Stimulated activated CD4-positive, alpha-beta T cell treated with anti-CD3 and anti-CD28 coated beads, Interleukin-15, amount 100 ng/mL, for 24 hours (primary cell): ENCODE measurements at regions not wholly inside any gene's neighbourhood (a gene's known extent, or its start where the extent isn't known, plus 50 kb on each side); places are given as distances from the start of the nearest gene placed in this dataset.
"Not testable (repeated sequence)": the region's sequence is repeated elsewhere in the genome, so short reads cannot be mapped to it uniquely, and the experiment has no call there.

Experiments
- DNase-seq: peaks from one replicate; pipeline ENCODE4 v3.0.0-alpha.2; 2020

GRCh38 chr3:197404754-197405153, 106.3 kb upstream of the DLG1 start:
- DNase-seq, result no peak

DNA sequence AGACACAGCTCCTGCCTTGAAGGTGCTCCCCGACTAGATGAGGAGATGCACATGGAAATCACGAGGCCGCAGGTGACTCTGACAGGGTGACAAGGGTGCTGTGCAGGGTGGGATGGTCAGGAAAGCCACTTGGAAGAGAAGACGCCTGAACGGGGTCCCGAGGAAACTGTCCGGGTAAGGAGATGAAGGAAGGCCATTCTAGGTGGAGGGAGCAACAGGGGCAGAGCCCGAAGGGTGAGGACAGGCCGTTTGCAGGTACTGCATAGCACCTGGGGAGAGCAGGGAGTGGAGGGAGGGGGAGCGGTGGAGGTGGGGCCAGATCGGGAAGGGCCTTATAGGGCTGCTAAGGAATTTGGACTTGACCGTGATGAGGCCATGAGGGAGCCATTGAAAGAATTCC, 105.6 kb upstream of the DLG1 start:
- no peak for DNase-seq

DNA sequence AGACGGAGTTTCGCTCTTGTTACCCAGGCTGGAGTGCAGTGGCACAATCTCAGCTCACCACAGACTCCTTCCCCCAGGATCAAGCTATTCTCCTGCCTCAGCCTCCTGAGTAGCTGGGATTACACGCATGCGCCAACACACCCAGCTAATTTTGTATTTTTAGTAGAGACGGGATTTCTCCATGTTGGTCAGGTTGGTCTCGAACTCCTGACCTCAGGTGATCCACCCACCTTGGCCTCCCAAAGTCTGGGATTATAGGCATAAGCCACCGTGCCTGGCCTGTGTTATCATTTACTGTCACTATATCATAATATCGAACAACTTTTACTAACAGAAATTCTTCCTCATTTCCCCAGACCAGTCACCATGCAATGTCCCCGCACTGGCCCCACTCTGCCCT, 104.0 kb upstream of the DLG1 start:
- not testable (repeated sequence) for DNase-seq

- no peak for DNase-seq
Observed at GRCh38 chr3:197399486-197399885, 101.1 kb upstream of the DLG1 start.

DNA sequence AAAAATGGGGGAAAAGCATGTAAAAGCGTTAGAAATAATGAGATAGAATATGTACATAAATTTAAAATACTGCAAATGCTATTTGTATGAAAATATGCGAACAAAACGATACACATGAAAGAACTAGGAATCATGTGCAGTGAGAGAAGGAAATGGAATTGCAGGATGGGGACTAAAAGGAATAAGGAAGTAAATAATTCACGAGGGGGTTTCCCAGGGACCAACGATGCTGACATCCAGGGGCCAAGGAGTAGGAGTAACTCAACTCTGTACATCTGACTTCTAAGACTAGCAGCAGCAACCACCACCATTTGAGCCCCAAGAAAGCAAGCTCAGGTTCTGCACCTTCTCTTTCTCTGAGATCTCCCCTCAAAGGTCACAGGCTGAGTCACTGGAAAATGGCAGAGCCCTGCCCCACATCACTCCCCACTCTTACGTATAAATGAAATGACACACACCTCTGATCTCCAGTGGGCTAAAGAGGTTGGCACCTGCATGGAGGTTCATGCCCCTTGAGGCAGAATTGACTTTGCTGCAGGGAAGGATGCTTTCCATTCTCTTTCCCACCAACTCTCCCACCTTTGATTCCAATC, 100.0 kb upstream of the DLG1 start:
- DNase-seq, result peak; percentile 42

- no peak for DNase-seq
Observed at GRCh38 chr3:197397838-197398237, 99.4 kb upstream of the DLG1 start.

DNA sequence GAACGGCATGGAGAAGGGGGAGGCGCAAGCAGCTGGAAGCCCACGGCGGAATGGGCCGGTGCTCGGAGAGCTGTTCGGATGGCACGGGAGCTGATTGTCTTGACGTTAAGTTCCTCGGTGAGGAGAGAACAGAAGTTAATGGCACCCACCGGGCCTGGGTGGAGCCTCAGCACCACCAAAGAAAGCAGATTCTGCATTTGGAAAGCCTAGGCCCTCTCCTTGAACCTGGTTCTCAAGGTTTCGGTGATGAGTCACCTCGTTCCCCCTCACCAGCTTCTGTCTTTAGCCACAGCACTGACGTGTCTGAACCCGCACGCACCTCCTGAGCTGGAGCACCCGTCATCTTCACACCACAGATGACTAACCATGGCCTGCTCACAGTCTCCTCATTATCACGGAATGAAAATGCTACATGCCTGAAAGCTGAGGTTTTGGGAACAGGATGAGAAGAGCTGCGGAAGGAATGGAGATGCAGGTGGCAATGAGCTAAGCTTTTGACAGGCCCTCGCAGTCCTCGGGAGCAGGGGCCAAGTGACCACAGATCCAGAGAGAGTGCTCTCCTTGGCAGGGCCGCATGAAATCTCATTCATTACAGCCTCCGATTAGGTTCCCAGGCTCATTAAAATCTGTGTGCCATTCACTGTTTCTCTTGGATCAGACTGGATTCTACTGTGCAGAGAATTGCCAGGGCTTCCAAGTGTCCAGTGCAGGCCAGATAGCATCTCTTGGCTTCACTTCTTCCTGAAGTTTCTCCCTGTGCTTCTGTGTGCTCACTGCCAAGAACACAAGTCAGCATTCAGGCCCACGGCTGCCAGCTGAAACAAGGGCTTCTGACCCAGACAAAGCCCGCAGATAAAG, 96.3 kb upstream of the DLG1 start:
- peak; percentile 69 for DNase-seq

DNA sequence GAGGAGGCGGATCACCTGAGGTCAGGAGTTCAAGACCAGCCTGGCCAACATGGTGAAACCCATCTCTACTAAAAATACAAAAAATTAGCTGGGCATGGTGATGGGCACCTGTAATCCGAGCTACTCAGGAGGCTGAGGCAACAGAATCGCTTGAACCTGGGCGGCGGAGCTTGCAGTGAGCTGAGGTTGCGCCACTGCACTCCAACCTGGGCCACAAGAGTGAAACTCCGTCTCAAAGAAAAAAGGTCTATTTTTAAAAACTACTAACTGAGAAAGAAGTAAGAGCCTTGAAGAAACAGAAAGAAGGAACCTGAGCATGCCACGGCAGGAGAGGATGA, 95.7 kb upstream of the DLG1 start:
- not testable (repeated sequence) for DNase-seq

GRCh38 chr3:197393711-197394110, 95.3 kb upstream of the DLG1 start:
- no peak for DNase-seq

- DNase-seq, result no peak
Observed at GRCh38 chr3:197392961-197393360, 94.5 kb upstream of the DLG1 start.

DNA sequence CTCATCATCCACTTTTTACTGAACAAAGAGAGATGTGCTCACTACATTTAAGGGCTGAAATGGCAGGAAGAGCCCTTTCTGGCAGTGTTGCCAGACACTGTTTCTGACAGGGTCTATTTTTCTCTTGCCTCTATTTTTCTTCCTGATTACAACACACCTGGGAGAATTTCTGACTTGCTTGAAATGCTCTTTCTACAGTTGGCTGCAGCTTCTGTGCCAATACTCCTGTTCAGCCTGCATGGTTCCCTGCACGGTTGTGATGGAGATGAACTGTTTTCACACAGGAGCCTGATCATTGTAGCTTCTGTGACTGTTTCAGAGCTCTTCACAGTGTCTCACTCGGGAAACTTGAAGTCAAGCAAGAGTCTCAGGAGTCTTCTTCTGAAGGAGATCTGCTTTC, 83.0 kb upstream of the DLG1 start:
- no peak for DNase-seq

DNA sequence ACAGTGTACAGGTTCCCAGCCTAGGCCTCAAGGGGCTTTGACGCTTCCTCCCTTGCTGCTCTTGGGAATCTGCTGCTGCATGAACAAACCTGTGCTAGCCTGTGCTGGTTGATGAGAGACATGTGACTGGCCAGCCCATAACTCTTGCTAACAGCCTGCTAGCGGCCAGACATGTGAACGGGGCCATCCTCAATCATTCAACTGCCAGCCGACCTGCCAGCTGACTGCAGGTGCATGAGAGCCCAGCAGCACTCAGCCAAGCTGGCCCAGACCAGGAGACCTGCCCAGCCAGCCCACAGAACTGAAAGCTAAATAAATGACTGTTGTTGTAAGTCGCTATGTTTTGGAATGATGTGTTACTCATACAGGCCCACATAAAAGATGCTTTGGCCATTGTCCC, 82.4 kb upstream of the DLG1 start:
- no peak for DNase-seq

DNA sequence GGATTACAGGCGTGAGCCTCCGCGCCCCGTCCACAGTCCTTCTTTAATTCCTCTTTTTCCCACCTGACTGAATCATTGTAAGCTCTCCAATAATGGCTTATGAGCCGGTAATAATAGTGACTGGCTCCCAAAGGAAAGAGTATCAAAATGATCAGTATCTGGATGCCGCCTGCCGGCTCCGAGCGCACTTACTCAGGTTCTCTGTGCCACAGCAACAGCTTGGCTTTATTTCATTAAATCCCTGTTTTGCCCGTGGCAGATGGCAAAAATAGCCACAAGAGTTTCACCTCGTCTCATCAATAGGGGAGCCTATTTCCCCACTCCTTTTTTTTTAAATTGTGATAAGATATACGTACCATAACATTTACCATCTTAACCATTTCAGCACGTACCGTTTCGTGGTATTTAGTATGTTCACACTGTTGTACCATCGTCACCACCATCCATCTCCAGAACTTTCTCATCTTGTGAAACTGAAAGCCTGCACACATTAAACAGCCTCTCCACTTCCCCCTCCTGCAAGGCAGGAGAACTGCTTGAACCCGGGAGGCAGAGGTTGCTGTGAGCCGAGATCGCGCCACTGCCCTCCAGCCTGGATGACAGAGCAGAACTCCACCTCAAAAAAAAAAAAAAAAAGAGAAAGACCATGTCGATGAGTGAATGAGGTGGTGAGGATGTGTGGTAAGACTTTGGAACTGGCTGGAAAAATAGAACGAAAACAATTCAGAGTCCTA, 80.7 kb upstream of the DLG1 start:
- DNase-seq, result no peak

DNA sequence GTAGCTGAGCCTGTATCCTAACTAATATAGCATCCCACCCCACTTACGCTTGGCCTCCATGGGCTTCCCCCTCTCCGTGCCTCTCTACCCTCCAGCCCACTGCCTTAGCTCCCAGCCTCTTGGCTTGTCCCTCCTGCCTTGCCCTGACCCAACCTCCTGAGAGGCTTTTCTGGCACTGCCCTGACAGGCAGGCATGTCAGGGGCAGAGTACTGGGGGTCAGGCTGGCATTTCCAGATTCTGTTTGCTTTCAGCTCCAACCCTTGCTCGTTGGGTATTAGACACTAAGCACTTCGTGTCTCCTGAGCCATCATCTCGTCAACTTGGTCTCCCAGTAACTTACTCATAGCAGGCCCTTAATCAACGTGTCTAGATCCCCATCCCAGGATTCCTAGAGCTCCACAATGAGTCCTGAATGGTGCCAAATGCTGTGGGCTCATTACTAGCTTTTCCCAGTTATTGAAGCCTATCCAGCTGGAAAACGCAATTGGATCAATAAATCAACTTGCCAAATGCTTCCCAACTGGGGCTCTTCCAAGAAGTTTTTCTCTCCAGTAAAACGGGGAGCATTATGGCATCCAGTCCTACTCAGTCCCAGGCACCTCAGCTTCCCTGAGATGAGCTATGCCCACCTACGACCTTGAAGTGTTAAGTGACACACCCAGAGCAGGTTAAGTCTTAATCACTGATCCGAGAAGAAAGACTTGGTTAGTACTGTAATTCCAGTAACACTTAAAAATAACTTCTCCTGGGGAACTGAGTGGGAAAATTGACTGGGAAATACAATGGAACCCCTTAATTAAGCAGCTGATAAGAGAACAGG, 78.5 kb upstream of the DLG1 start:
- no peak for DNase-seq

- DNase-seq, result no peak
Observed at GRCh38 chr3:197376020-197376419, 77.6 kb upstream of the DLG1 start.

GRCh38 chr3:197375001-197375441, 76.6 kb upstream of the DLG1 start:
- no peak for DNase-seq

DNA sequence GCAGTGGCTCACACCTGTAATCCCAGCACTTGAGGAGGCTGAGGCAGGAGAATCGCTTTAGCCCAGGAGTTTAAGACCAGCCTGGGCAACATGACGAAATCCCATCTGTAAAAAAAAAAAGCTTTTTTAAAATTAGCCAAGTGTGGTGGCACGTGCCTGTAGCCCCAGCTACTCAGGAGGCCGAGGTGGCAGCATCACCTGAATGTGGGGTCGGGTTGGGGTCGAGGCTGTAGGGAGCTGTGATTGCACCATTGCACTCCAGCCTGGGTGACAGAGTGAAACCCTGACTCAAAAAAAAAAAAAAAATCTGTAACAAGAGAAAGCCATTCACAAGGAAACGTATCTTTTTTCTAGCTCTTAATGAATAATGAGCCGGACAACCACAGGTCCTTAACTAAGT, 74.7 kb upstream of the DLG1 start:
- no peak for DNase-seq

- DNase-seq, result no peak
Observed at GRCh38 chr3:197372047-197372661, 73.7 kb upstream of the DLG1 start.

GRCh38 chr3:197371591-197372046, 73.2 kb upstream of the DLG1 start:
- DNase-seq, result no peak

- DNase-seq, result no peak
Observed at GRCh38 chr3:197369545-197369944, 71.1 kb upstream of the DLG1 start.

DNA sequence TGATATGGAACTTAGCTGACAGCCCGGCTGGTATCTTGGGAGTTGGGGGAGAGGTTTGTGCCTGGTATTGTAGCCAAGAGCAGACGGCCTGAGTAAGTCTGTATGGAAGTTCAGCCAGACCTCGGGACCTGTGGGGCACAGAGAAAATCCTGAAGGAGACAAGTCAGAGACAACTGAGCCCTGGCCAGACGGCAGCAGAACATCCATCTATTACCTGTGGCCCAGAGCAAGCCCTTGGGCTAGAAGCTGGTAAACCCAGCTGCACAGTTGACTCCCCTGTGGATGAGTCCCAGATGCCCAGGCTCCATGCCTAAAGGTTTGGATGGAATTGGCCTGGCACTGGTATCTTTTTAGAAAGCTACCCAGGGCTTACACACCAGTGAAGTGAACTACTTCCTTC, 70.4 kb upstream of the DLG1 start:
- no peak for DNase-seq

DNA sequence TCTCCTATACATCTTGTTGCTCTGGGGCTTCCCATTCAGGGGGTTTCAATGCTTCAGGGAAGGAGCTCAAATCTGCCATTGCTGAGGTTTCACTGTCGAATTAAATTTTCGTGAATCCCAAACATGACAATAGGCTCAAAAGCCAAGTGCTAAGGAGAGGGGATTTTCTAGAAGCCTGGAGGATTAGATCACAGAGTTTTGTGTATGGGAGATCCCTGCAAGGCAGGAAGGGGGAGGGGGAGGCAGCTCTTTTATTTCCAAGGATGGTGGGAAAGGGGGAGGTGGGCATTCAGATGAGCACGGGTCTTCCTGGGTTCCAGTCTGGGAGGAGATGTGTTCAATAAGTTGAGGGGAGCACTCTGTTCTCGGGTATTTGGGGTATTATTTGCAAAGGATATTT, 69.9 kb upstream of the DLG1 start:
- DNase-seq, result no peak
